Breast epithelium (tissue), 4 donors: ENCODE measurements at regions not wholly inside any gene's neighbourhood (a gene's known extent, or its start where the extent isn't known, plus 50 kb on each side); places are given as distances from the start of the nearest gene placed in this dataset.
"Not testable (repeated sequence)": the region's sequence is repeated elsewhere in the genome, so short reads cannot be mapped to it uniquely, and the experiment has no call there.

Experiments
- DNase-seq, 2 donors: peaks; one replicate each; pipeline ENCODE4 v3.0.0-alpha.2; 2019; ENCODE audit warnings: low spot score in 2 of 2
- H3K27ac ChIP-seq, 2 donors: fragments of 200-600 bp; sonication (generic) in 1 of 2; one replicate each; pipeline ENCODE4 v1.5.1; 2016 to 2019; ENCODE audit warnings: mild to moderate bottlenecking in 1 of 2
- H3K27me3 ChIP-seq, 2 donors: fragments of 200-600 bp; sonication (generic) in 1 of 2; one replicate each; pipeline versions ENCODE4 v1.5.1 to v1.6.0; 2017 to 2019; ENCODE audit warnings: control low read depth in 1 of 2, mild to moderate bottlenecking in 1 of 2
- H3K36me3 ChIP-seq: fragments of 200-600 bp; one replicate; pipeline ENCODE4 v1.5.1; 2019
- H3K4me1 ChIP-seq, 2 donors: fragments of 200-600 bp; sonication (generic); one replicate each; pipeline ENCODE4 v1.5.1; 2016 to 2019; ENCODE audit warnings: control low read depth in 1 of 2
- H3K4me3 ChIP-seq, 3 donors: fragments of 200-600 bp; sonication (generic); 1 replicate in 2 of 3; 2 replicates in 1 of 3; pipeline ENCODE4 v1.5.1; 2016 to 2019; ENCODE audit warnings: mild to moderate bottlenecking in 3 of 3, moderate library complexity in 2 of 3
- H3K9me3 ChIP-seq, 2 donors: fragments of 200-600 bp; sonication (generic) in 1 of 2; one replicate each; pipeline ENCODE4 v1.5.1; 2016 to 2019; ENCODE audit warnings: control low read depth in 1 of 2
- CTCF ChIP-seq, 3 donors: fragments of 450-650 bp; IDR thresholded peaks; one replicate each; pipeline ENCODE4 v1.5.1; 2016 to 2017; ENCODE audit warnings: antibody characterized with exemption in 3 of 3, mild to moderate bottlenecking in 3 of 3, moderate library complexity in 3 of 3
- POLR2A ChIP-seq: fragments of 450-650 bp; IDR thresholded peaks from one replicate; pipeline ENCODE4 v1.6.1; 2016; ENCODE audit warnings: antibody characterized with exemption, mild to moderate bottlenecking, moderate library complexity
- POLR2AphosphoS5 ChIP-seq, 3 donors: sonication (generic); formaldehyde crosslinking; IDR thresholded peaks; one replicate each; pipeline ENCODE4 v1.6.1; 2017; ENCODE audit warnings: antibody characterized with exemption in 3 of 3
- intact Hi-C: fragments of 100-400 bp; cut with DNase I; formaldehyde crosslinking; loops from one replicate; pipeline ENCODE4 v1.15.1; 2023; ENCODE audit warnings: low total_unique reads

GRCh38 chr3:4077950-4078349, 225.2 kb upstream of the SETMAR start:
- no peak for TF ChIP-seq POLR2A
- no peak for TF ChIP-seq POLR2AphosphoS5 (IDR thresholded peaks at IDR 0.05)
- no peak for TF ChIP-seq CTCF (IDR thresholded peaks at IDR 0.05)
- H3K4me1 ChIP-seq, result no peaks in the 10 kb centered on the region
- H3K27me3 ChIP-seq, result no peaks in the 10 kb centered on the region
- H3K36me3 ChIP-seq, result no peaks in the 10 kb centered on the region
- no peak for DNase-seq
- intact Hi-C loops, result no loop called here
- H3K27ac ChIP-seq, result no peak overlapping the region
- no peak overlapping the region for H3K4me3 ChIP-seq
- peaks cover 6 to 11% of the 10 kb centered on the region in 2 donors for H3K9me3 ChIP-seq

GRCh38 chr3:4078903-4079302, 224.3 kb upstream of the SETMAR start:
- Histone ChIP-seq H3K27me3 (no peaks in the 10 kb centered on the region), H3K27ac (no peak overlapping the region), H3K4me1 (no peaks in the 10 kb centered on the region), H3K9me3 (peaks cover 6 to 11% of the 10 kb centered on the region in 2 donors), H3K36me3 (no peaks in the 10 kb centered on the region), H3K4me3 (no peak overlapping the region)
- no peak for DNase-seq
- TF ChIP-seq POLR2AphosphoS5 (IDR thresholded peaks at IDR 0.05) (no peak), CTCF (IDR thresholded peaks at IDR 0.05) (no peak)
- intact Hi-C loops, result no loop called here

GRCh38 chr3:4079339-4080195, 223.6 kb upstream of the SETMAR start:
- Histone ChIP-seq H3K27ac (no peak overlapping the region), H3K4me1 (no peaks in the 10 kb centered on the region), H3K36me3 (no peaks in the 10 kb centered on the region), H3K9me3 (peaks cover 6 to 11% of the 10 kb centered on the region in 2 donors), H3K27me3 (no peaks in the 10 kb centered on the region), H3K4me3 (no peak overlapping the region)
- intact Hi-C loops, result no loop called here
- no peak for DNase-seq
- TF ChIP-seq CTCF (IDR thresholded peaks at IDR 0.05) (no peak), POLR2A (no peak), POLR2AphosphoS5 (IDR thresholded peaks at IDR 0.05) (no peak)

- Histone ChIP-seq H3K9me3 (no peaks in the 10 kb centered on the region), H3K4me3 (no peak overlapping the region), H3K27ac (no peak overlapping the region), H3K27me3 (no peaks in the 10 kb centered on the region), H3K4me1 (no peaks in the 10 kb centered on the region), H3K36me3 (no peaks in the 10 kb centered on the region)
- no peak for DNase-seq
- intact Hi-C loops, result no loop called here
- no peak for TF ChIP-seq POLR2A
- no peak for TF ChIP-seq POLR2AphosphoS5 (IDR thresholded peaks at IDR 0.05)
- TF ChIP-seq CTCF (IDR thresholded peaks at IDR 0.05), result no peak
Measured at GRCh38 chr3:4083225-4084015, 219.7 kb upstream of the SETMAR start.

DNA sequence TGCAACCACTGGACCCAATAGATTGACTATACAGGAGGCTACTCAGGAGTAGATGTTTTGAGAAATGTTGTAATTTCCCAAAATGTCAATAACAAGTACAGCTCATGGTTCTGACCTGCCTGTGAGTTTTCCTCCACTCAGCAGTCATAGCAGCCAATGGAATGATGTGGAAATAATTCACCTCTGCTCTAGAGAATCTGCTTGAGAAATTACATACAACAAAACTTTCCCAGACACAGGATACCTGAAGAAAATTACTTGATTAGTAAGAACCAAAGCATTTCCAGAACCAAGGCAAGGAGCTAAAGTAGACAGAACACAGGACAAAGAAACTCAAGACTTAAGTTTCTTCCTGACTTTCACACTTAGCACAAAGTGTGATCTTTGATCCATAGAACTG, 218.9 kb upstream of the SETMAR start:
- H3K4me3 ChIP-seq, result no peak overlapping the region
- no peaks in the 10 kb centered on the region for H3K27me3 ChIP-seq
- TF ChIP-seq CTCF (IDR thresholded peaks at IDR 0.05) (no peak), POLR2AphosphoS5 (IDR thresholded peaks at IDR 0.05) (no peak), POLR2A (no peak)
- no peaks in the 10 kb centered on the region for H3K9me3 ChIP-seq
- intact Hi-C loops, result no loop called here
- H3K4me1 ChIP-seq, result no peaks in the 10 kb centered on the region
- no peaks in the 10 kb centered on the region for H3K36me3 ChIP-seq
- no peak overlapping the region for H3K27ac ChIP-seq
- DNase-seq, result no peak

- H3K27me3 ChIP-seq, DNase-seq, intact Hi-C loops: not testable (repeated sequence)
Measured at GRCh38 chr3:4086662-4087061, 216.5 kb upstream of the SETMAR start.

More at GRCh38 chr3:4086662-4087061, 216.5 kb upstream of the SETMAR start:
- not testable (repeated sequence) for H3K27ac ChIP-seq, H3K4me1 ChIP-seq, H3K4me3 ChIP-seq, H3K9me3 ChIP-seq, H3K36me3 ChIP-seq
